ENCODE measurements at regions not wholly inside any gene's neighbourhood (a gene's known extent, or its start where the extent isn't known, plus 50 kb on each side); places are given as distances from the start of the nearest gene placed in this dataset.

GRCh38 chr2:217282531-217282930 is 422.7 kb upstream of the TNP1 start:
- no peak for TF ChIP-seq CTCF (optimal IDR thresholded peaks at IDR 0.05 in 1 of 3, IDR thresholded peaks at IDR 0.05 in 1 of 3, conservative IDR thresholded peaks at IDR 0.05 in 1 of 3; ENCODE audit: extremely low read depth in 1 of 3, insufficient read depth in 2 of 3, low read length in 3 of 3)
- no peak for TF ChIP-seq EZH2 (IDR thresholded peaks at IDR 0.05; ENCODE audit: low read length)

Measured in keratinocyte (primary cell).